CD1c-positive myeloid dendritic cell (primary cell): ENCODE measurements at regions not wholly inside any gene's neighbourhood (a gene's known extent, or its start where the extent isn't known, plus 50 kb on each side); places are given as distances from the start of the nearest gene placed in this dataset.

Experiments used
- DNase-seq: peaks from one replicate; pipeline ENCODE4 v3.0.0-alpha.2; 2016; ENCODE audit errors: extremely low spot score

DNA sequence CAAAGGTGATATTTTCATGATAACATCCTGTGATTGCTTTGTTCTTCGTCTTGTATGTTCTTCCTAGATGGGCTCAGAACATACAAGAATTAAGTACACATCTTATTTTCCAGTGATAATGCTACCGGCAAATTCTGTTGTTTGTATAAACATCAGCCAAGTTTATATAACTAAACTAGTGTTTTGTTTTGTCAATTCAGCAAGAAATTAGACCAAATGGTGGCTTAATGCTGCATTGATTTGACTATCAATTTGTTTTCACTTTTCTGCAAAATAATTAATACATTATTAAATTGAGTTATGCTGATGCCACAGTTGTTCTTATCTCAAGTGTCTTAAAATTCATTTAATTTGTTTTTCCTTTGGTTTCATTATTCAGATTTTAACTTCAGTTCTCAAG, 177.7 kb downstream of the OR4F29 start:
- peak; percentile 0 for DNase-seq

GRCh38 chr1:267815-268214, 183.7 kb downstream of the OR4F29 start:
- DNase-seq: peak; percentile 45
